ENCODE measurements at regions not wholly inside any gene's neighbourhood (a gene's known extent, or its start where the extent isn't known, plus 50 kb on each side); places are given as distances from the start of the nearest gene placed in this dataset.

DNA sequence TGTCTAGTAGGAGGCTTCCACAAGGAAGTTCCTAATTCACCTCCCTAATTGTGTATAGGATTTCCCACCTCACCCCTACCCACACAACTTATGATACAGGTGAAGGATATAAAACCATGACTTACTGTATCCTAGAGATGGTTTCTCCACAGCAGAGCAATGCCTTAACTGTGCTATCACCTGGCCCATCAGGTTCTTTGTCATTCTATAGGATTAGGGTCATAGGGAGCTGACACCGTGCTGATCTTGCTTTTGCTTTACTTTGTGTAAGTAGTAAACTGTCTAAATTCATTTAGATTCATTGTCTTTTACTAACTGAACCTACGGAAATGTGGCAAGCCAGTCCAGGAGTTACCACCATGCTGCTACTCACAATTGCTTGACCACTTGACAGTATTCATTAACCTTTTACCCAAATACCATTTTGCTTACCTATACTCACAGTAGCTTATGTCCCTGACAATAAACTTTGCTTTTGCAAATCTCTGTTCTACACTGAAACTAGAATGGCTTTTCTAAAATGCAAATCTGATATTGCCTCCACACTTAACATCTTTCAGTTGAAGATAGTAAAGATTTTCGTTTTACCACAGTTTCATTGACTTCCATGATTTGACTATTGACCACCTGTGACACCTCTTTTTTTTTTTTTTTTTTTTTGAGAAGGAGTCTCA, 147.6 kb downstream of the IFI44 start:
- TF ChIP-seq, protein P1, sequence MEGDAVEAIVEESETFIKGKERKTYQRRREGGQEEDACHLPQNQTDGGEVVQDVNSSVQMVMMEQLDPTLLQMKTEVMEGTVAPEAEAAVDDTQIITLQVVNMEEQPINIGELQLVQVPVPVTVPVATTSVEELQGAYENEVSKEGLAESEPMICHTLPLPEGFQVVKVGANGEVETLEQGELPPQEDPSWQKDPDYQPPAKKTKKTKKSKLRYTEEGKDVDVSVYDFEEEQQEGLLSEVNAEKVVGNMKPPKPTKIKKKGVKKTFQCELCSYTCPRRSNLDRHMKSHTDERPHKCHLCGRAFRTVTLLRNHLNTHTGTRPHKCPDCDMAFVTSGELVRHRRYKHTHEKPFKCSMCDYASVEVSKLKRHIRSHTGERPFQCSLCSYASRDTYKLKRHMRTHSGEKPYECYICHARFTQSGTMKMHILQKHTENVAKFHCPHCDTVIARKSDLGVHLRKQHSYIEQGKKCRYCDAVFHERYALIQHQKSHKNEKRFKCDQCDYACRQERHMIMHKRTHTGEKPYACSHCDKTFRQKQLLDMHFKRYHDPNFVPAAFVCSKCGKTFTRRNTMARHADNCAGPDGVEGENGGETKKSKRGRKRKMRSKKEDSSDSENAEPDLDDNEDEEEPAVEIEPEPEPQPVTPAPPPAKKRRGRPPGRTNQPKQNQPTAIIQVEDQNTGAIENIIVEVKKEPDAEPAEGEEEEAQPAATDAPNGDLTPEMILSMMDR (IDR thresholded peaks at IDR 0.05): no peak
- intact Hi-C loops (cut with DNase I): no loop called here
- 45 to 78% (median 53%) methylated on average over 3 of the region's 3 CpGs for WGBS, 3 donors
- ATAC-seq: no peak
- H3K27me3 ChIP-seq (ENCODE audit: insufficient read depth in 3 of 3, low read length in 2 of 3): no peaks in the 10 kb centered on the region
- H3K27ac ChIP-seq: no peak overlapping the region
- no peak for DNase-seq
- H3K36me3 ChIP-seq (ENCODE audit: insufficient read depth in 1 of 2, low read depth in 1 of 2): no peaks in the 10 kb centered on the region
- no peaks in the 10 kb centered on the region for H3K9me3 ChIP-seq
- no peaks in the 10 kb centered on the region for H3K4me1 ChIP-seq
- no peak overlapping the region for H3K4me3 ChIP-seq

DNA sequence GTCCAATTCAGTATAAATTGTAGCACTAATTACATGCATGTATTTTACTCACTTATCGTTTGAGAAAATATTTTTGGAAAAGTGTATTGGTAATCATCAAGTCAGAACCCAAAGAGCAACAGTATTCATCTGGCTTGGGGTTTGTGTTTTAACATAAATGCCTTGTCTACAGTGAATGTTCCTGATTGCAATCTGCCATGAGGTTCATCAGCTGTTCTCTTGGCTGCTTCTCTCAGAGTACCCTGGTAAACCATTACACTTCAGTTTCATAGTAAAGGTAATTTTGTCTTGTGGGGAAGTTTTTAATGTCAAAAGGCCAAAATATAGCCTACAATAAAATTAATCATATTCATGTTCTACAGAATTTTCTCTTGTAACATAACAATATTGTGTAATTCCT, 150.3 kb downstream of the IFI44 start:
- Histone ChIP-seq H3K27ac (no peak overlapping the region), H3K36me3 (ENCODE audit: insufficient read depth in 1 of 2, low read depth in 1 of 2) (no peaks in the 10 kb centered on the region), H3K27me3 (ENCODE audit: insufficient read depth in 3 of 3, low read length in 2 of 3) (no peaks in the 10 kb centered on the region), H3K4me3 (no peak overlapping the region), H3K9me3 (no peaks in the 10 kb centered on the region), H3K4me1 (no peaks in the 10 kb centered on the region)
- TF ChIP-seq, protein P1 (IDR thresholded peaks at IDR 0.05): no peak
- ATAC-seq (no peak), DNase-seq (no peak)
- 72 to 84% (median 84%) methylated on average over 1 of the region's 1 CpG for WGBS, 3 donors
- intact Hi-C loops (cut with DNase I): no loop called here

DNA sequence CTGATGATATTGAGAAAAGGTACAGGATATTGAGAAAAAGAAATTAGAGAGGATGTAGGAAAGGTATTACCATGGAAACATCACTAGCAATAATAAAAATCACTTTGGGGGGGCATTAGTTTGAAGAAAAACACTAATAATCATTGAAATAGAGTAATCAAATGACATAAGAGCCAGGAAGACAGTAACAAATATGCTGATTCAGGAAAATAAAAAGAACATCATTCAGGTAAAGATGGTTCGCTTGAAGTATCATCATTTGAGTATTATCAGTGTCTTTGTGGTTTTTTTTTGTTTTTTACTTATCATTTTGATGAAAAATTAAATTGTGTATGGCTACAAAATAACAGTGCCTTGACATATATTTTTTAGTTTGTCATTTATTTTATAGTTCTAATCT, 164.5 kb downstream of the IFI44 start:
- TF ChIP-seq, protein P1 (IDR thresholded peaks at IDR 0.05): no peak
- H3K36me3 ChIP-seq (ENCODE audit: insufficient read depth in 1 of 2, low read depth in 1 of 2): no peaks in the 10 kb centered on the region
- no peak overlapping the region for H3K4me3 ChIP-seq
- ATAC-seq: no peak
- H3K9me3 ChIP-seq: no peaks in the 10 kb centered on the region
- H3K27me3 ChIP-seq (ENCODE audit: insufficient read depth in 3 of 3, low read length in 2 of 3): no peaks in the 10 kb centered on the region
- WGBS, 3 donors: 83 to 88% (median 87%) methylated on average over 1 of the region's 1 CpG
- H3K27ac ChIP-seq: no peak overlapping the region
- no peak for DNase-seq
- intact Hi-C loops (cut with DNase I): no loop called here
- no peaks in the 10 kb centered on the region for H3K4me1 ChIP-seq

DNA sequence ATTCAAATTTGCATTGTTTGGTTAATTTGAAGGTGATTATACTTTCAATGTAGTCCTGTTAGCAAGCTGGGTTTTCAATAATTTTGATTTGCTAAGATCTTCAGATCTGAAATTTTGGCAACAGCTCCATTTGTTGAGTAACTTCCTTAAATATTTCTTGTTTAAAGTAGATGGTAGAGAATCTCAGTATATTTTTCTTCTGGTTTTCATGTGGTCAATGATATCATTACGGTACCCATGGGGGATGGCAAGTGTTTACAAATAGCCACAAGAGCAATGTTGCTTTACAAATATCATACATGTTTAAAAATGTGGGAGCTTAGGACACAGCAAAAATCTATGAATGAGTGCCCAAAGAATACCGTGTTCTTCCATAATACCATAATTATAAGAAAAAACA, 175.9 kb downstream of the IFI44 start:
- DNase-seq (no peak), ATAC-seq (no peak)
- H3K4me3 ChIP-seq: no peak overlapping the region
- no peaks in the 10 kb centered on the region for H3K4me1 ChIP-seq
- no peaks in the 10 kb centered on the region for H3K27me3 ChIP-seq (ENCODE audit: insufficient read depth in 3 of 3, low read length in 2 of 3)
- intact Hi-C loops (cut with DNase I): no loop called here
- H3K27ac ChIP-seq: no peak overlapping the region
- 86 to 94% (median 90%) methylated on average over 2 of the region's 2 CpGs for WGBS, 3 donors
- TF ChIP-seq, protein P1 (IDR thresholded peaks at IDR 0.05): no peak
- H3K36me3 ChIP-seq (ENCODE audit: insufficient read depth in 1 of 2, low read depth in 1 of 2): no peaks in the 10 kb centered on the region
- H3K9me3 ChIP-seq: no peaks in the 10 kb centered on the region

DNA sequence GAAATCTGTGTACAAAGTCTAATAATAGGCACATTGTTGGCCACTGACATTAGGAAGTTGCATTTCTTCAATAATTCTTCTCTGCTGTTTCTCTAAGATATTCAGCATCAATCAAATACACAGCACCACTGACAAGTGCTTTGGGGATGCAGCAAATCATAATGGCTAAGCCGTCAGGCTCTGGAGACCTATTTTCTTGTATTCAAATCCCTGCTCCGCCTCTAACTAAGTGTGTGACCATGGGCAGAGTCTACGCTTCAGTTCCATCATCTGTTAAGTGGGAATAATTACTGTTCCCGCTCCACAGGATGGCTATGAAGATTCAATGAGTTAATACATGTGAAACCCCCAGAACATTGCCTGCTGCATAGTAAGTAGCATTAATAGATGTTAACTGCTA, 176.9 kb downstream of the ADGRL4 start:
- TF ChIP-seq, protein P1 (IDR thresholded peaks at IDR 0.05): no peak
- H3K4me1 ChIP-seq: no peaks in the 10 kb centered on the region
- H3K27me3 ChIP-seq (ENCODE audit: insufficient read depth in 3 of 3, low read length in 2 of 3): no peaks in the 10 kb centered on the region
- H3K36me3 ChIP-seq (ENCODE audit: insufficient read depth in 1 of 2, low read depth in 1 of 2): no peaks in the 10 kb centered on the region
- no peak for DNase-seq
- H3K9me3 ChIP-seq: no peaks in the 10 kb centered on the region
- WGBS, 3 donors: 81 to 86% (median 85%) methylated on average over 4 of the region's 4 CpGs
- H3K4me3 ChIP-seq: no peak overlapping the region
- no peak for ATAC-seq
- intact Hi-C loops (cut with DNase I): loop anchor here in 1 of 2 donors (10.0 kb wide), 1 partner anchor 525 kb away; no protein-coding TSS in a partner anchor
- no peak overlapping the region for H3K27ac ChIP-seq

Data from psoas muscle (tissue), 7 donors.